K562 (cell line): ENCODE measurements at regions not wholly inside any gene's neighbourhood (a gene's known extent, or its start where the extent isn't known, plus 50 kb on each side); places are given as distances from the start of the nearest gene placed in this dataset.

Source experiments
- ATAC-seq: fragments of 200-7000 bp; cut with Tn5 transposase; 3 replicates; pipeline ENCODE4 v1.9.1; 2020; ENCODE audit warnings: moderate library complexity
- BruUV-seq: library from RNA; stranded (reverse); fragments of 400-500 nt; replicated peaks from 2 replicates; lab custom pipeline; 2021; lab: Mats Ljungman, UMichigan
- CTCF ChIA-PET: fragments of 300-600 bp; formaldehyde crosslinking; extraction: SDS; loops from one replicate; lab custom pipeline; 2021; ENCODE audit warnings: low intra/inter-chr PET ratio; lab: Yijun Ruan, JAX
- POLR2A ChIA-PET: fragments of 300-600, 350-650 bp; sonication (Branson Sonifier 250); formaldehyde crosslinking; extraction: SDS; loops from one replicate; lab custom pipeline; 2021; ENCODE audit warnings: antibody characterized with exemption, inconsistent platforms; lab: Yijun Ruan, JAX
- DNase-seq, 4 experiments: peaks; one replicate each; pipeline versions ENCODE4 v3.0.0 to v3.0.0-alpha.2; 2011 to 2018; ENCODE audit warnings: low spot score in 3 of 4, mixed read lengths in 3 of 4; ENCODE audit errors: extremely low read depth in 1 of 4
- FAIRE-seq: peaks from 2 replicates; lab custom pipeline; 2011; peaks lifted over from hg19 to GRCh38; lab: Jason Lieb, UNC
- H2AFZ ChIP-seq: 2 replicates; pipeline ENCODE4 v1.6.0; 2011; ENCODE audit warnings: low read depth, low read length, control low read depth, inconsistent platforms
- H3K27ac ChIP-seq: fragments of 200-600 bp; 3 replicates; pipeline ENCODE4 v1.8.0; 2011; ENCODE audit warnings: low read depth, mild to moderate bottlenecking, control low read depth, inconsistent platforms, low read length, moderate library complexity, mixed read lengths; ENCODE audit errors: extremely low read depth
- H3K27me3 ChIP-seq, 2 experiments: fragments of 300-600 bp in 1 of 2; 2 replicates in 1 of 2; 3 replicates in 1 of 2; pipeline versions ENCODE4 v1.6.0 to v1.8.0; 2011; ENCODE audit warnings: inconsistent platforms in 2 of 2, low read length in 2 of 2, mild to moderate bottlenecking in 1 of 2, mixed read lengths in 1 of 2, moderate library complexity in 1 of 2; ENCODE audit not compliant: control insufficient read depth in 2 of 2, insufficient read depth in 2 of 2
- H3K36me3 ChIP-seq: fragments of 300-600 bp; 3 replicates; pipeline ENCODE4 v1.8.0; 2011; ENCODE audit warnings: mild to moderate bottlenecking, low read length, inconsistent platforms; ENCODE audit not compliant: control insufficient read depth, insufficient read depth
- H3K4me1 ChIP-seq, 2 experiments: fragments of 200-600 bp in 1 of 2; replicated peaks in 1 of 2; 2 replicates in 1 of 2; 3 replicates in 1 of 2; pipeline versions ENCODE4 v1.5.1 to v1.8.0; 2011; ENCODE audit warnings: inconsistent platforms in 2 of 2, low read length in 2 of 2, mild to moderate bottlenecking in 1 of 2, mixed read lengths in 1 of 2, moderate library complexity in 1 of 2; ENCODE audit not compliant: control insufficient read depth in 2 of 2, insufficient read depth in 2 of 2
- H3K4me2 ChIP-seq: 2 replicates; pipeline ENCODE4 v1.6.1; 2011; ENCODE audit warnings: low read length, control low read depth, inconsistent platforms, mixed read lengths; ENCODE audit not compliant: insufficient read depth
- H3K4me3 ChIP-seq: fragments of 200-600 bp; sonication (generic), shearing (Covaris generic); 2 replicates; pipeline ENCODE4 v1.5.1; 2016; ENCODE audit warnings: control low read depth, inconsistent platforms
- H3K79me2 ChIP-seq: fragments of 200-600 bp; 3 replicates; pipeline ENCODE4 v1.8.0; 2011; ENCODE audit warnings: low read length, inconsistent platforms; ENCODE audit not compliant: control insufficient read depth, insufficient read depth
- H3K9ac ChIP-seq, 2 experiments: 2 replicates each; pipeline versions ENCODE4 v1.6.0 to v1.6.1; 2011; ENCODE audit warnings: low read depth in 2 of 2, low read length in 2 of 2, control low read depth in 1 of 2, inconsistent platforms in 1 of 2, mild to moderate bottlenecking in 1 of 2, mixed read lengths in 1 of 2; ENCODE audit not compliant: insufficient read depth in 1 of 2
- H3K9me1 ChIP-seq: one replicate; pipeline ENCODE4 v1.6.0; 2011; ENCODE audit warnings: inconsistent platforms, mild to moderate bottlenecking, low read length, moderate library complexity; ENCODE audit not compliant: control insufficient read depth, insufficient read depth
- H3K9me3 ChIP-seq: replicated peaks from 2 replicates; pipeline ENCODE4 v1.5.1; 2011; ENCODE audit warnings: low read depth, low read length, inconsistent platforms; ENCODE audit not compliant: control insufficient read depth, insufficient read depth
- H4K20me1 ChIP-seq: replicated peaks from 2 replicates; pipeline ENCODE4 v1.6.1; 2011; ENCODE audit warnings: low read length, inconsistent platforms, mixed read lengths; ENCODE audit not compliant: control insufficient read depth, insufficient read depth
- MEF2D ChIP-seq: conservative IDR thresholded peaks from 2 replicates; pipeline ENCODE4 v1.6.1; 2016; ENCODE audit warnings: low read depth, missing genetic modification characterization, missing compliant biosample characterization
- MYC ChIP-seq, 2 experiments: fragments of 250-450 bp in 1 of 2; sonication (Bioruptor Pico) in 1 of 2; IDR thresholded peaks; 2 replicates each; pipeline versions ENCODE4 v1.5.1 to v1.6.1; 2012 to 2021; ENCODE audit warnings: low read depth in 2 of 2, borderline replicate concordance in 1 of 2, improper control_type of control experiment in 1 of 2, low read length in 1 of 2, mild to moderate bottlenecking in 1 of 2, moderate library complexity in 1 of 2
- RHOXF2B ChIP-seq: fragments of 250-450 bp; sonication (Bioruptor Pico); conservative IDR thresholded peaks from 2 replicates; pipeline ENCODE4 v1.5.1; 2021
- SRSF7 ChIP-seq: fragments of 200-400 bp; formaldehyde crosslinking; optimal IDR thresholded peaks from 2 replicates; pipeline ENCODE3; 2017; ENCODE audit warnings: mild to moderate bottlenecking, low read depth, low read length
- ZNF561 ChIP-seq: fragments of 450-650 bp; formaldehyde crosslinking; conservative IDR thresholded peaks from 2 replicates; pipeline ENCODE4 v1.4.0; 2020; ENCODE audit warnings: mild to moderate bottlenecking, moderate library complexity
- ZNF699 ChIP-seq: fragments of 250-450 bp; sonication (Bioruptor Pico); IDR thresholded peaks from 2 replicates; pipeline ENCODE4 v1.8.0; 2021; ENCODE audit warnings: mild to moderate bottlenecking, moderate library complexity; ENCODE audit not compliant: insufficient replicate concordance
- WGBS: fragments of 100-300 bp; shearing (Covaris generic); methylation state at CpG from one replicate; pipeline ENCODE4 v1.1.6; 2016; ENCODE audit warnings: low coverage, mixed read lengths; ENCODE audit not compliant: insufficient coverage; ENCODE audit errors: missing lambda C conversion rate; 5-methylcytosine and 5-hydroxymethylcytosine counted together
- in situ Hi-C: fragments of 300-500 bp; cut with MboI; formaldehyde crosslinking; loops from 4 replicates; pipeline ENCODE4 v1.15.0; 2018; ENCODE audit warnings: inconsistent platforms, mixed read lengths
- intact Hi-C: fragments of 100-400 bp; cut with micrococcal nuclease; formaldehyde crosslinking; loops from 2 replicates; pipeline ENCODE4 v1.14.2; 2022
- TF ChIP-seq, protein P1 (sequence below): fragments of 200-800 bp; sonication (Bioruptor generic); IDR thresholded peaks from 2 replicates; pipeline ENCODE4 v1.6.1; 2017; ENCODE audit warnings: missing genetic modification characterization, missing compliant biosample characterization
- TF ChIP-seq, protein P2 (sequence below), 3 experiments: fragments of 200-800 bp in 1 of 3; fragments of 250-450 bp in 1 of 3; fragments of 450-650 bp in 1 of 3; sonication (Bioruptor Pico) in 1 of 3; sonication (Bioruptor generic) in 1 of 3; formaldehyde crosslinking in 1 of 3; IDR thresholded peaks; 2 replicates each; pipeline versions ENCODE4 v1.6.1 to v1.8.0; 2016 to 2022; ENCODE audit warnings: mild to moderate bottlenecking in 2 of 3, missing genetic modification characterization in 2 of 3, missing compliant biosample characterization in 1 of 3, moderate library complexity in 1 of 3

- ChIA-PET CTCF (no interaction called here), POLR2A (no interaction called here)
- Histone ChIP-seq H3K79me2 (no peaks in the 10 kb centered on the region), H3K27me3 (peaks cover 0 to 7% of the 10 kb centered on the region in 2 experiments; a peak in 1 of 5 replicates), H3K4me2 (no peak overlapping the region), H3K4me1 (no peaks in the 10 kb centered on the region), H3K27ac (no peak overlapping the region), H3K9ac (no peak overlapping the region), H3K9me1 (no peaks in the 10 kb centered on the region), H3K9me3 (no peaks in the 10 kb centered on the region), H3K4me3 (no peak overlapping the region), H3K36me3 (no peaks in the 10 kb centered on the region), H2AFZ (no peak overlapping the region), H4K20me1 (no peaks in the 10 kb centered on the region)
- FAIRE-seq (no peak), ATAC-seq (no peak), DNase-seq (no peak)
- no TSS peak for BruUV-seq
- 0% methylated on average over 3 of the region's 3 CpGs for WGBS
- TF ChIP-seq MEF2D (tag) (no peak), MYC (IDR thresholded peaks at IDR 0.05; ENCODE audit: low read depth, low read length) (no peak), MYC (CRISPR knock-in tag; IDR thresholded peaks at IDR 0.05; ENCODE audit: borderline replicate concordance, low read depth) (no peak), ZNF561 (no peak), ZNF699 (CRISPR knock-in tag) (no peak), RHOXF2B (CRISPR knock-in tag) (no peak), SRSF7 (no peak)
- TF ChIP-seq, protein P1, sequence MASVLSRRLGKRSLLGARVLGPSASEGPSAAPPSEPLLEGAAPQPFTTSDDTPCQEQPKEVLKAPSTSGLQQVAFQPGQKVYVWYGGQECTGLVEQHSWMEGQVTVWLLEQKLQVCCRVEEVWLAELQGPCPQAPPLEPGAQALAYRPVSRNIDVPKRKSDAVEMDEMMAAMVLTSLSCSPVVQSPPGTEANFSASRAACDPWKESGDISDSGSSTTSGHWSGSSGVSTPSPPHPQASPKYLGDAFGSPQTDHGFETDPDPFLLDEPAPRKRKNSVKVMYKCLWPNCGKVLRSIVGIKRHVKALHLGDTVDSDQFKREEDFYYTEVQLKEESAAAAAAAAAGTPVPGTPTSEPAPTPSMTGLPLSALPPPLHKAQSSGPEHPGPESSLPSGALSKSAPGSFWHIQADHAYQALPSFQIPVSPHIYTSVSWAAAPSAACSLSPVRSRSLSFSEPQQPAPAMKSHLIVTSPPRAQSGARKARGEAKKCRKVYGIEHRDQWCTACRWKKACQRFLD = no peak
- TF ChIP-seq, protein P2, sequence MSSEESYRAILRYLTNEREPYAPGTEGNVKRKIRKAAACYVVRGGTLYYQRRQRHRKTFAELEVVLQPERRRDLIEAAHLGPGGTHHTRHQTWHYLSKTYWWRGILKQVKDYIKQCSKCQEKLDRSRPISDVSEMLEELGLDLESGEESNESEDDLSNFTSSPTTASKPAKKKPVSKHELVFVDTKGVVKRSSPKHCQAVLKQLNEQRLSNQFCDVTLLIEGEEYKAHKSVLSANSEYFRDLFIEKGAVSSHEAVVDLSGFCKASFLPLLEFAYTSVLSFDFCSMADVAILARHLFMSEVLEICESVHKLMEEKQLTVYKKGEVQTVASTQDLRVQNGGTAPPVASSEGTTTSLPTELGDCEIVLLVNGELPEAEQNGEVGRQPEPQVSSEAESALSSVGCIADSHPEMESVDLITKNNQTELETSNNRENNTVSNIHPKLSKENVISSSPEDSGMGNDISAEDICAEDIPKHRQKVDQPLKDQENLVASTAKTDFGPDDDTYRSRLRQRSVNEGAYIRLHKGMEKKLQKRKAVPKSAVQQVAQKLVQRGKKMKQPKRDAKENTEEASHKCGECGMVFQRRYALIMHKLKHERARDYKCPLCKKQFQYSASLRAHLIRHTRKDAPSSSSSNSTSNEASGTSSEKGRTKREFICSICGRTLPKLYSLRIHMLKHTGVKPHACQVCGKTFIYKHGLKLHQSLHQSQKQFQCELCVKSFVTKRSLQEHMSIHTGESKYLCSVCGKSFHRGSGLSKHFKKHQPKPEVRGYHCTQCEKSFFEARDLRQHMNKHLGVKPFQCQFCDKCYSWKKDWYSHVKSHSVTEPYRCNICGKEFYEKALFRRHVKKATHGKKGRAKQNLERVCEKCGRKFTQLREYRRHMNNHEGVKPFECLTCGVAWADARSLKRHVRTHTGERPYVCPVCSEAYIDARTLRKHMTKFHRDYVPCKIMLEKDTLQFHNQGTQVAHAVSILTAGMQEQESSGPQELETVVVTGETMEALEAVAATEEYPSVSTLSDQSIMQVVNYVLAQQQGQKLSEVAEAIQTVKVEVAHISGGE (CRISPR knock-in tag; IDR thresholded peaks at IDR 0.05) = no peak
- in situ Hi-C loops = no loop called here
- intact Hi-C loops = no loop called here
Measured at GRCh38 chr16:54487933-54488332, 201.3 kb upstream of the IRX3 start.
